ENCODE measurements at regions not wholly inside any gene's neighbourhood (a gene's known extent, or its start where the extent isn't known, plus 50 kb on each side); places are given as distances from the start of the nearest gene placed in this dataset.

DNA sequence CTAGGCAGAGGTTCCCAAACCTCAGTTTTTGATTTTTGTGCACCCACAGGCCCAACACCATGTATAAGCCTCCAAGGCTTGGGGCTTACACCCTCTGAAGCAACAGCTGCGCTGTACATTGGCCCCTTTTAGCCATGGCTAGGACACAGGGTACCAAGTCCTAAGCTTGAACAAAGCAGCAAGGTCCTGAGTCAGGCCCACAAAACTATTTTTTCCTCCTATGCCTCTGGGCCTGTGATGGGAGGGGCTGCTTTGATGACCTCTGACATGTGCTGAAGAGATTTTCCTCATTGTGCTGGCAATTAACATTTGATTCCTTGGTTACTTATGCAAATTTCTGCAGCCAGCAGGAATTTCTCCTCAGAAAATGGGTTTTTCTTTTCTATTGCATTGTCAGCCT, 262.2 kb upstream of the CEP162 start:
- TF ChIP-seq, protein P1, sequence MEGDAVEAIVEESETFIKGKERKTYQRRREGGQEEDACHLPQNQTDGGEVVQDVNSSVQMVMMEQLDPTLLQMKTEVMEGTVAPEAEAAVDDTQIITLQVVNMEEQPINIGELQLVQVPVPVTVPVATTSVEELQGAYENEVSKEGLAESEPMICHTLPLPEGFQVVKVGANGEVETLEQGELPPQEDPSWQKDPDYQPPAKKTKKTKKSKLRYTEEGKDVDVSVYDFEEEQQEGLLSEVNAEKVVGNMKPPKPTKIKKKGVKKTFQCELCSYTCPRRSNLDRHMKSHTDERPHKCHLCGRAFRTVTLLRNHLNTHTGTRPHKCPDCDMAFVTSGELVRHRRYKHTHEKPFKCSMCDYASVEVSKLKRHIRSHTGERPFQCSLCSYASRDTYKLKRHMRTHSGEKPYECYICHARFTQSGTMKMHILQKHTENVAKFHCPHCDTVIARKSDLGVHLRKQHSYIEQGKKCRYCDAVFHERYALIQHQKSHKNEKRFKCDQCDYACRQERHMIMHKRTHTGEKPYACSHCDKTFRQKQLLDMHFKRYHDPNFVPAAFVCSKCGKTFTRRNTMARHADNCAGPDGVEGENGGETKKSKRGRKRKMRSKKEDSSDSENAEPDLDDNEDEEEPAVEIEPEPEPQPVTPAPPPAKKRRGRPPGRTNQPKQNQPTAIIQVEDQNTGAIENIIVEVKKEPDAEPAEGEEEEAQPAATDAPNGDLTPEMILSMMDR (IDR thresholded peaks at IDR 0.05), result no peak
- no peak for TF ChIP-seq POLR2A (IDR thresholded peaks at IDR 0.05)

Measured in body of pancreas (tissue), 4 donors.